ENCODE measurements at regions not wholly inside any gene's neighbourhood (a gene's known extent, or its start where the extent isn't known, plus 50 kb on each side); places are given as distances from the start of the nearest gene placed in this dataset.

GRCh38 chr3:154901278-154901677 is 178.8 kb upstream of the MME start:
- intact Hi-C loops (cut with micrococcal nuclease) = no loop called here
- H3K9me3 ChIP-seq (ENCODE audit: control extremely low read depth in 1 of 3, control insufficient read depth in 2 of 3, insufficient read depth in 1 of 3, low read length in 2 of 3) = no peaks in the 10 kb centered on the region
- H3K4me1 Mint-ChIP-seq = no peaks in the 10 kb centered on the region
- H2AFZ ChIP-seq (ENCODE audit: insufficient read depth, low read depth, low read length, poor library complexity, severe bottlenecking) = no peak overlapping the region
- no peaks in the 10 kb centered on the region for H3K9me3 Mint-ChIP-seq (ENCODE audit: insufficient read depth)
- no CpG with 5 or more reads among the region's 2 CpGs for WGBS (ENCODE audit: insufficient coverage)
- H3K4me3 ChIP-seq (ENCODE audit: control extremely low read depth in 1 of 5, extremely low read depth in 1 of 5, insufficient read depth in 1 of 5, low read depth in 2 of 5, low read length in 4 of 5) = no peak overlapping the region
- no peak overlapping the region for H3K27ac ChIP-seq (ENCODE audit: low read length in 2 of 2)
- H3K79me2 ChIP-seq (ENCODE audit: control insufficient read depth, insufficient read depth, low read length) = no peaks in the 10 kb centered on the region
- H3K27ac Mint-ChIP-seq = no peak overlapping the region
- no peaks in the 10 kb centered on the region for H4K20me1 ChIP-seq (ENCODE audit: control insufficient read depth, insufficient read depth, low read length, poor library complexity, severe bottlenecking)
- H3K4me1 ChIP-seq (ENCODE audit: control insufficient read depth in 2 of 2, insufficient read depth in 2 of 2, low read length in 2 of 2) = no peaks in the 10 kb centered on the region
- CTCF ChIA-PET = no interaction called here
- TF ChIP-seq EZH2 (IDR thresholded peaks at IDR 0.05; ENCODE audit: borderline replicate concordance, insufficient read depth, low read depth, low read length, poor library complexity, severe bottlenecking) (no peak), CTCF (IDR thresholded peaks at IDR 0.05) (no peak)
- ATAC-seq (ENCODE audit: low read depth) (no peak), DNase-seq (no peak)
- H3K27me3 ChIP-seq (replicated peaks in 1 of 4; ENCODE audit: control extremely low read depth in 1 of 4, control insufficient read depth in 3 of 4, insufficient read depth in 4 of 4, low read length in 3 of 4) = no peaks in the 10 kb centered on the region
- no peak overlapping the region for H3K4me3 Mint-ChIP-seq
- no peaks in the 10 kb centered on the region for H3K27me3 Mint-ChIP-seq
- H3K36me3 ChIP-seq (replicated peaks in 1 of 2; ENCODE audit: control extremely low read depth in 1 of 2, control insufficient read depth in 1 of 2, extremely low read depth in 1 of 2, insufficient read depth in 2 of 2, low read length in 1 of 2) = no peaks in the 10 kb centered on the region
- H3K9ac ChIP-seq (ENCODE audit: low read length) = no peak overlapping the region
- POLR2A ChIA-PET = no interaction called here
- H3K4me2 ChIP-seq (replicated peaks; ENCODE audit: low read depth, low read length, poor library complexity, severe bottlenecking) = no peak overlapping the region

DNA sequence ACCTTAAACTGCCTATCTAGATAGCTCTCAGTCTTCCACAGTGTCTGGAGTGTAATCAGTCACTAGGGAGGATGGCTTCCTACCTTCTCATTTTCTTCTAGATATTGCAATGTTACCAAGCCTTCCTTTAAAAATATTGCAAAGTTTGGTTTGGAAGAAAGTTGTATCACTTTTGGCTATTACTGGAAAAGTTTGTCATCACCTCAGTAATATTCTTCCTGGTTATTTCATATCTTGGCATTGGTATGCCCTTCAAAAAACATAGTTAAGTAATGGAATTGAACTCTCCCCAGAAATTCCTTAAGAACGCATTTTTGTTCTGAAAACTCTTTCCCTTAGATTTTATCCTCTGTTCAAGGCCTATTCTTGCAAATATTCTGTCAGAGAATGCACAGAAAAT is 179.3 kb upstream of the MME start:
- TF ChIP-seq CTCF (IDR thresholded peaks at IDR 0.05) (no peak), EZH2 (IDR thresholded peaks at IDR 0.05; ENCODE audit: borderline replicate concordance, insufficient read depth, low read depth, low read length, poor library complexity, severe bottlenecking) (no peak)
- no peak overlapping the region for H3K4me2 ChIP-seq (replicated peaks; ENCODE audit: low read depth, low read length, poor library complexity, severe bottlenecking)
- H3K4me3 Mint-ChIP-seq = no peak overlapping the region
- H3K4me1 Mint-ChIP-seq = no peaks in the 10 kb centered on the region
- H3K4me3 ChIP-seq (ENCODE audit: control extremely low read depth in 1 of 5, extremely low read depth in 1 of 5, insufficient read depth in 1 of 5, low read depth in 2 of 5, low read length in 4 of 5) = no peak overlapping the region
- H2AFZ ChIP-seq (ENCODE audit: insufficient read depth, low read depth, low read length, poor library complexity, severe bottlenecking) = no peak overlapping the region
- no peak overlapping the region for H3K9ac ChIP-seq (ENCODE audit: low read length)
- H3K27ac ChIP-seq (ENCODE audit: low read length in 2 of 2) = no peak overlapping the region
- ATAC-seq (ENCODE audit: low read depth) (no peak), DNase-seq (no peak)
- WGBS (ENCODE audit: insufficient coverage) = no CpG with 5 or more reads among the region's 1 CpG
- H4K20me1 ChIP-seq (ENCODE audit: control insufficient read depth, insufficient read depth, low read length, poor library complexity, severe bottlenecking) = no peaks in the 10 kb centered on the region
- no peaks in the 10 kb centered on the region for H3K4me1 ChIP-seq (ENCODE audit: control insufficient read depth in 2 of 2, insufficient read depth in 2 of 2, low read length in 2 of 2)
- no peaks in the 10 kb centered on the region for H3K27me3 Mint-ChIP-seq
- no peaks in the 10 kb centered on the region for H3K36me3 ChIP-seq (replicated peaks in 1 of 2; ENCODE audit: control extremely low read depth in 1 of 2, control insufficient read depth in 1 of 2, extremely low read depth in 1 of 2, insufficient read depth in 2 of 2, low read length in 1 of 2)
- H3K27me3 ChIP-seq (replicated peaks in 1 of 4; ENCODE audit: control extremely low read depth in 1 of 4, control insufficient read depth in 3 of 4, insufficient read depth in 4 of 4, low read length in 3 of 4) = no peaks in the 10 kb centered on the region
- no peaks in the 10 kb centered on the region for H3K79me2 ChIP-seq (ENCODE audit: control insufficient read depth, insufficient read depth, low read length)
- POLR2A ChIA-PET = no interaction called here
- intact Hi-C loops (cut with micrococcal nuclease) = no loop called here
- H3K9me3 ChIP-seq (ENCODE audit: control extremely low read depth in 1 of 3, control insufficient read depth in 2 of 3, insufficient read depth in 1 of 3, low read length in 2 of 3) = no peaks in the 10 kb centered on the region
- H3K27ac Mint-ChIP-seq = no peak overlapping the region
- peaks cover 1% of the 10 kb centered on the region for H3K9me3 Mint-ChIP-seq (ENCODE audit: insufficient read depth)
- CTCF ChIA-PET = no interaction called here

Data from B cell (primary cell).